Chondrocyte (in vitro differentiated cells): ENCODE measurements at regions not wholly inside any gene's neighbourhood (a gene's known extent, or its start where the extent isn't known, plus 50 kb on each side); places are given as distances from the start of the nearest gene placed in this dataset.

ENCODE experiments used
- DNase-seq: peaks from one replicate; pipeline ENCODE4 v3.0.0; 2021; ENCODE audit warnings: mixed read lengths, low spot score
- H3K27ac Mint-ChIP-seq: one replicate; pipeline ENCODE4 v1.8.0; 2021; ENCODE audit warnings: mild to moderate bottlenecking, moderate library complexity, mixed read lengths; ENCODE audit not compliant: unreplicated experiment
- H3K27me3 Mint-ChIP-seq: 2 replicates; pipeline ENCODE4 v1.8.0; 2021; ENCODE audit warnings: low read depth, mixed read lengths
- H3K36me3 Mint-ChIP-seq: 2 replicates; pipeline ENCODE4 v1.8.0; 2021; ENCODE audit warnings: low read depth, mixed read lengths
- H3K4me1 Mint-ChIP-seq: 2 replicates; pipeline ENCODE4 v1.8.0; 2021; ENCODE audit warnings: low read depth, mild to moderate bottlenecking, mixed read lengths
- H3K4me3 Mint-ChIP-seq: one replicate; pipeline ENCODE4 v1.8.0; 2021; ENCODE audit warnings: mild to moderate bottlenecking, moderate library complexity, mixed read lengths; ENCODE audit not compliant: unreplicated experiment
- H3K9me3 Mint-ChIP-seq: 2 replicates; pipeline ENCODE4 v1.8.0; 2021; ENCODE audit warnings: low read depth, mixed read lengths
- CTCF ChIP-seq: fragments of 200-600 bp; sonication (generic); IDR thresholded peaks from 2 replicates; pipeline ENCODE4 v1.5.0; 2021; ENCODE audit warnings: antibody characterized with exemption, mild to moderate bottlenecking, moderate library complexity

- Mint-ChIP-seq H3K27ac (no peak overlapping the region), H3K4me3 (no peak overlapping the region), H3K4me1 (peaks cover 24% of the 10 kb centered on the region), H3K9me3 (no peaks in the 10 kb centered on the region), H3K36me3 (no peaks in the 10 kb centered on the region), H3K27me3 (peaks cover 4% of the 10 kb centered on the region)
- no peak for DNase-seq
- TF ChIP-seq CTCF, result peak; percentile 51
These were observed 107.7 kb upstream of the ATP8B1 start for GRCh38 chr18:57910817-57911216.

- peaks cover 4% of the 10 kb centered on the region for H3K27me3 Mint-ChIP-seq
- TF ChIP-seq CTCF, result no peak
- peak overlapping the region; percentile 55 for H3K27ac Mint-ChIP-seq
- no peaks in the 10 kb centered on the region for H3K9me3 Mint-ChIP-seq
- no peaks in the 10 kb centered on the region for H3K36me3 Mint-ChIP-seq
- H3K4me3 Mint-ChIP-seq, result no peak overlapping the region
- DNase-seq, result no peak
- H3K4me1 Mint-ChIP-seq, result peaks cover 18% of the 10 kb centered on the region
These were observed 107.0 kb upstream of the ATP8B1 start for GRCh38 chr18:57910134-57910533.

GRCh38 chr18:57909620-57910019, 106.5 kb upstream of the ATP8B1 start:
- no peak for TF ChIP-seq CTCF
- Mint-ChIP-seq H3K27me3 (peaks cover 4% of the 10 kb centered on the region), H3K9me3 (no peaks in the 10 kb centered on the region), H3K27ac (peak overlapping the region; percentile 55), H3K4me3 (no peak overlapping the region), H3K36me3 (no peaks in the 10 kb centered on the region), H3K4me1 (peaks cover 13% of the 10 kb centered on the region)
- no peak for DNase-seq

- H3K36me3 Mint-ChIP-seq, result no peaks in the 10 kb centered on the region
- no peak for TF ChIP-seq CTCF
- peaks cover 4% of the 10 kb centered on the region for H3K27me3 Mint-ChIP-seq
- peaks cover 13% of the 10 kb centered on the region for H3K4me1 Mint-ChIP-seq
- no peak for DNase-seq
- no peak overlapping the region for H3K27ac Mint-ChIP-seq
- H3K9me3 Mint-ChIP-seq, result no peaks in the 10 kb centered on the region
- no peak overlapping the region for H3K4me3 Mint-ChIP-seq
These were observed 105.0 kb upstream of the ATP8B1 start for GRCh38 chr18:57908092-57908491.

GRCh38 chr18:57907550-57907949, 104.4 kb upstream of the ATP8B1 start:
- peaks cover 4% of the 10 kb centered on the region for H3K27me3 Mint-ChIP-seq

More at GRCh38 chr18:57907550-57907949, 104.4 kb upstream of the ATP8B1 start:
- Mint-ChIP-seq H3K4me3 (no peak overlapping the region), H3K4me1 (peaks cover 13% of the 10 kb centered on the region), H3K9me3 (no peaks in the 10 kb centered on the region), H3K36me3 (no peaks in the 10 kb centered on the region), H3K27ac (no peak overlapping the region)
- TF ChIP-seq CTCF, result no peak
- no peak for DNase-seq
